Coronary artery (tissue), 2 donors: ENCODE measurements at regions not wholly inside any gene's neighbourhood (a gene's known extent, or its start where the extent isn't known, plus 50 kb on each side); places are given as distances from the start of the nearest gene placed in this dataset.
A peak's percentile ranks its signal among the peaks of the same experiment; 100 is the strongest.

ENCODE experiments used
- DNase-seq: peaks from one replicate; pipeline ENCODE4 v3.0.0-alpha.2; 2017; ENCODE audit warnings: low spot score
- H3K27ac ChIP-seq, 2 donors: fragments of 200-600 bp; sonication (generic); one replicate each; pipeline ENCODE4 v1.5.1; 2016 to 2019
- H3K4me3 ChIP-seq: fragments of 200-600 bp; sonication (generic); 2 replicates; pipeline ENCODE4 v1.5.1; 2016; ENCODE audit warnings: mild to moderate bottlenecking, moderate library complexity
- CTCF ChIP-seq: fragments of 200-600 bp; sonication (generic); IDR thresholded peaks from one replicate; pipeline ENCODE4 v1.5.1; 2019; ENCODE audit warnings: antibody characterized with exemption

- no peak for DNase-seq
- H3K27ac ChIP-seq, result no peak overlapping the region
- no peak overlapping the region for H3K4me3 ChIP-seq
- TF ChIP-seq CTCF, result no peak
Observed at GRCh38 chr1:4495809-4496208, 158.6 kb upstream of the AJAP1 start.

GRCh38 chr1:4500441-4500840 lies 154.0 kb upstream of the AJAP1 start:
- DNase-seq, result no peak
- no peak overlapping the region for H3K4me3 ChIP-seq
- H3K27ac ChIP-seq, result no peak overlapping the region
- no peak for TF ChIP-seq CTCF

- Histone ChIP-seq H3K4me3 (no peak overlapping the region), H3K27ac (no peak overlapping the region)
- DNase-seq, result no peak
- TF ChIP-seq CTCF, result no peak
Observed at GRCh38 chr1:4506591-4506990, 147.8 kb upstream of the AJAP1 start.

- no peak for DNase-seq
- H3K4me3 ChIP-seq, result no peak overlapping the region
- no peak overlapping the region for H3K27ac ChIP-seq
- TF ChIP-seq CTCF, result no peak
Observed at GRCh38 chr1:4509206-4509605, 145.2 kb upstream of the AJAP1 start.

- no peak overlapping the region for H3K4me3 ChIP-seq
- no peak for DNase-seq
- TF ChIP-seq CTCF, result no peak
- no peak overlapping the region for H3K27ac ChIP-seq
Observed at GRCh38 chr1:4510276-4510691, 144.1 kb upstream of the AJAP1 start.

- no peak overlapping the region for H3K27ac ChIP-seq
- DNase-seq, result no peak
- no peak overlapping the region for H3K4me3 ChIP-seq
- TF ChIP-seq CTCF, result no peak
Observed at GRCh38 chr1:4511374-4511773, 143.0 kb upstream of the AJAP1 start.

GRCh38 chr1:4512636-4513035 lies 141.8 kb upstream of the AJAP1 start:
- Histone ChIP-seq H3K4me3 (no peak overlapping the region), H3K27ac (peak overlapping the region in 1 of 2 donors; percentile 27)
- TF ChIP-seq CTCF, result no peak
- no peak for DNase-seq
